KMS-11 (cell line): ENCODE measurements at regions not wholly inside any gene's neighbourhood (a gene's known extent, or its start where the extent isn't known, plus 50 kb on each side); places are given as distances from the start of the nearest gene placed in this dataset.

ENCODE experiments used
- H2AFZ ChIP-seq: fragments of 200-600 bp; sonication (generic); 2 replicates; pipeline ENCODE4 v1.6.1; 2016; ENCODE audit warnings: antibody characterized with exemption, mixed run types, low read depth
- H3K27ac ChIP-seq: fragments of 200-600 bp; sonication (generic); 2 replicates; pipeline ENCODE4 v1.6.1; 2016; ENCODE audit warnings: mild to moderate bottlenecking, mixed run types
- H3K27me3 ChIP-seq: fragments of 200-600 bp; sonication (generic); 2 replicates; pipeline ENCODE4 v1.6.1; 2017; ENCODE audit warnings: mild to moderate bottlenecking, low read depth, mixed run types, moderate library complexity; ENCODE audit not compliant: insufficient read depth
- H3K36me3 ChIP-seq: fragments of 200-600 bp; sonication (generic); 2 replicates; pipeline ENCODE4 v1.6.1; 2017; ENCODE audit warnings: mild to moderate bottlenecking, mixed run types; ENCODE audit not compliant: insufficient read depth
- H3K4me1 ChIP-seq: fragments of 200-600 bp; sonication (generic); 2 replicates; pipeline ENCODE4 v1.6.1; 2016; ENCODE audit warnings: mild to moderate bottlenecking, low read depth, mixed run types; ENCODE audit not compliant: poor library complexity, severe bottlenecking
- H3K4me2 ChIP-seq: fragments of 200-600 bp; sonication (generic); 2 replicates; pipeline ENCODE4 v1.7.0; 2016; ENCODE audit warnings: mild to moderate bottlenecking, mixed run types
- H3K4me3 ChIP-seq: fragments of 200-600 bp; sonication (generic); IDR thresholded peaks from 2 replicates; pipeline ENCODE4 v1.6.1; 2017; ENCODE audit warnings: low read depth, low read length, mixed read lengths; ENCODE audit not compliant: insufficient read depth
- H3K79me2 ChIP-seq: fragments of 200-600 bp; sonication (generic); 2 replicates; pipeline ENCODE4 v1.6.1; 2016; ENCODE audit warnings: low read depth, mixed run types; ENCODE audit not compliant: insufficient read depth
- H3K9ac ChIP-seq: fragments of 200-600 bp; sonication (generic); 2 replicates; pipeline ENCODE4 v1.6.1; 2016; ENCODE audit warnings: mild to moderate bottlenecking, mixed run types
- H4K20me1 ChIP-seq: fragments of 200-600 bp; sonication (generic); 2 replicates; pipeline ENCODE4 v1.6.1; 2016; ENCODE audit warnings: mild to moderate bottlenecking, mixed run types; ENCODE audit not compliant: insufficient read depth
- CTCF ChIP-seq: fragments of 200-600 bp; sonication (generic); conservative IDR thresholded peaks from 2 replicates; pipeline ENCODE4 v1.6.1; 2017; ENCODE audit warnings: low read depth, mild to moderate bottlenecking, antibody characterized with exemption, low read length, moderate library complexity, mixed read lengths

GRCh38 chr1:105204836-105205371 lies 1455.2 kb downstream of the AMY1C start:
- Histone ChIP-seq H3K27ac (no peak overlapping the region), H4K20me1 (no peaks in the 10 kb centered on the region), H3K36me3 (no peaks in the 10 kb centered on the region), H3K9ac (no peak overlapping the region), H3K79me2 (no peaks in the 10 kb centered on the region), H3K4me1 (no peaks in the 10 kb centered on the region), H3K27me3 (no peaks in the 10 kb centered on the region), H3K4me3 (no peak overlapping the region), H3K4me2 (no peak overlapping the region), H2AFZ (no peak overlapping the region)
- TF ChIP-seq CTCF = no peak

- no peak overlapping the region for H3K4me3 ChIP-seq
- no peak overlapping the region for H3K4me2 ChIP-seq
- no peak for TF ChIP-seq CTCF
- no peak overlapping the region for H3K27ac ChIP-seq
- no peaks in the 10 kb centered on the region for H3K27me3 ChIP-seq
- no peaks in the 10 kb centered on the region for H3K4me1 ChIP-seq
- H3K36me3 ChIP-seq = no peaks in the 10 kb centered on the region
- H3K9ac ChIP-seq = no peak overlapping the region
- H2AFZ ChIP-seq = no peak overlapping the region
- no peaks in the 10 kb centered on the region for H3K79me2 ChIP-seq
- H4K20me1 ChIP-seq = no peaks in the 10 kb centered on the region
Measured at GRCh38 chr1:105208581-105208980, 1458.9 kb downstream of the AMY1C start.

GRCh38 chr1:105210747-105211146 lies 1461.0 kb downstream of the AMY1C start:
- no peak overlapping the region for H3K27ac ChIP-seq
- H3K9ac ChIP-seq = no peak overlapping the region
- no peaks in the 10 kb centered on the region for H3K36me3 ChIP-seq
- H3K79me2 ChIP-seq = no peaks in the 10 kb centered on the region
- no peaks in the 10 kb centered on the region for H3K4me1 ChIP-seq
- no peaks in the 10 kb centered on the region for H4K20me1 ChIP-seq
- no peak overlapping the region for H3K4me3 ChIP-seq
- H3K27me3 ChIP-seq = no peaks in the 10 kb centered on the region
- H3K4me2 ChIP-seq = no peak overlapping the region
- H2AFZ ChIP-seq = no peak overlapping the region
- no peak for TF ChIP-seq CTCF

- Histone ChIP-seq H4K20me1 (no peaks in the 10 kb centered on the region), H3K36me3 (no peaks in the 10 kb centered on the region), H3K4me3 (no peak overlapping the region), H3K27ac (no peak overlapping the region), H3K9ac (no peak overlapping the region), H3K79me2 (no peaks in the 10 kb centered on the region), H3K4me2 (no peak overlapping the region), H3K27me3 (no peaks in the 10 kb centered on the region), H2AFZ (no peak overlapping the region), H3K4me1 (no peaks in the 10 kb centered on the region)
- no peak for TF ChIP-seq CTCF
Measured at GRCh38 chr1:105231378-105231777, 1481.7 kb downstream of the AMY1C start.
